ENCODE measurements at regions not wholly inside any gene's neighbourhood (a gene's known extent, or its start where the extent isn't known, plus 50 kb on each side); places are given as distances from the start of the nearest gene placed in this dataset.

DNA sequence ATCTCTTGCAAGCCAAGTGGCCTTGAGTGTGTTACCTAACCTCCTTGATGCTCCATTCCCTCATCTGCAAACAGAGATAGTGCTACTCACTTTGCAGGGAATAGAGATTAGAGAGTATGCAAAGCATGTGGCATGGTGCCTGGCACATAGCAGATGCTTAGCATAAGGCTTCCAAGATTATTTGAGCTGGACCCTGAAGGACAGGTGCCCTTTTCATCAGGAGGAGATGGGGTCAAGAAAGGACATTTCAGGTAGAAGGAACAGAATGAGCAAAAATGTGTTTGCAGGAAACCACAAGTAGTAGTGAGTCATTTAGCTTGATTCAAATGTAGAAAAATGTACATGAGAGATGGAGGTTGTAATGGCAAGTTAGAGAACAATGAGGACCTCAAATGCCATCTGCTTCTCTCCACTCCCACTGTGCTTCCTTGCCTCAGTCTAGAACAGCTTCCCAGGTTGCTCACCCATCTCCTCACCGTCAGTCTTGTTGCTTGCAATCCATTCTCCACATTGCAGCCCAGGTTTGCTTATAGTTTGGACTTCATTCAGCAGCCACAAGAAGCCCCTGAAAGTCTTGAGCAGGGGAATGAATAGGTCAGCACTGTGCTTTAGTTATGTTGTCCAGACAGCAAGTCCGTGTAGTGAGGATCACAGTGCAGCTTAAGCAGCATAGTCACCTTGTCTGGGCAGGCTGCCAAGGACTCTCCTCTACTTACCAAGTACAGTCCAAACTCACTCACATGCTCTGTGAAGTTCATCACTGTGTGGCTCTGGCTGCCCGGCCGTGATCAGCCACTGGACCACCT is 536.3 kb upstream of the CCDC196 start:
- TF ChIP-seq, protein P1, sequence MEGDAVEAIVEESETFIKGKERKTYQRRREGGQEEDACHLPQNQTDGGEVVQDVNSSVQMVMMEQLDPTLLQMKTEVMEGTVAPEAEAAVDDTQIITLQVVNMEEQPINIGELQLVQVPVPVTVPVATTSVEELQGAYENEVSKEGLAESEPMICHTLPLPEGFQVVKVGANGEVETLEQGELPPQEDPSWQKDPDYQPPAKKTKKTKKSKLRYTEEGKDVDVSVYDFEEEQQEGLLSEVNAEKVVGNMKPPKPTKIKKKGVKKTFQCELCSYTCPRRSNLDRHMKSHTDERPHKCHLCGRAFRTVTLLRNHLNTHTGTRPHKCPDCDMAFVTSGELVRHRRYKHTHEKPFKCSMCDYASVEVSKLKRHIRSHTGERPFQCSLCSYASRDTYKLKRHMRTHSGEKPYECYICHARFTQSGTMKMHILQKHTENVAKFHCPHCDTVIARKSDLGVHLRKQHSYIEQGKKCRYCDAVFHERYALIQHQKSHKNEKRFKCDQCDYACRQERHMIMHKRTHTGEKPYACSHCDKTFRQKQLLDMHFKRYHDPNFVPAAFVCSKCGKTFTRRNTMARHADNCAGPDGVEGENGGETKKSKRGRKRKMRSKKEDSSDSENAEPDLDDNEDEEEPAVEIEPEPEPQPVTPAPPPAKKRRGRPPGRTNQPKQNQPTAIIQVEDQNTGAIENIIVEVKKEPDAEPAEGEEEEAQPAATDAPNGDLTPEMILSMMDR (IDR thresholded peaks at IDR 0.05; ENCODE audit: low read length), result no peak
- TF ChIP-seq EZH2phosphoT487 (IDR thresholded peaks at IDR 0.05; ENCODE audit: low read length), result no peak
